ENCODE measurements at regions not wholly inside any gene's neighbourhood (a gene's known extent, or its start where the extent isn't known, plus 50 kb on each side); places are given as distances from the start of the nearest gene placed in this dataset.

- H3K9me3 ChIP-seq (ENCODE audit: low read length) = no peaks in the 10 kb centered on the region
- no peak overlapping the region for H3K9ac ChIP-seq (ENCODE audit: low read length)
- no peaks in the 10 kb centered on the region for H3K79me2 ChIP-seq (ENCODE audit: insufficient read depth, low read length)
- no peaks in the 10 kb centered on the region for H3K36me3 ChIP-seq (ENCODE audit: insufficient read depth, low read length)
- no peaks in the 10 kb centered on the region for H4K20me1 ChIP-seq (ENCODE audit: insufficient read depth, low read length)
- no peaks in the 10 kb centered on the region for H3K4me1 ChIP-seq (ENCODE audit: insufficient read depth, low read length, severe bottlenecking)
- H3K4me2 ChIP-seq (ENCODE audit: low read length) = no peak overlapping the region
- H2AFZ ChIP-seq (ENCODE audit: low read length) = no peak overlapping the region
- no peak overlapping the region for H3K27ac ChIP-seq (ENCODE audit: low read depth, low read length, poor library complexity, severe bottlenecking)
- no peaks in the 10 kb centered on the region for H3K27me3 ChIP-seq (ENCODE audit: insufficient read depth, low read length)
- H3F3A ChIP-seq (ENCODE audit: insufficient read depth, low read length) = no peaks in the 10 kb centered on the region
- H3K9me2 ChIP-seq (ENCODE audit: low read depth, low read length) = no peaks in the 10 kb centered on the region
- no peak overlapping the region for H3K4me3 ChIP-seq (ENCODE audit: low read depth, low read length, poor library complexity, severe bottlenecking)
- TF ChIP-seq EZH2 (IDR thresholded peaks at IDR 0.05; ENCODE audit: borderline replicate concordance, low read length) = no peak
- no peak for TF ChIP-seq CTCF (IDR thresholded peaks at IDR 0.05; ENCODE audit: low read length)
These were observed 215.5 kb upstream of the FN1 start for GRCh38 chr2:215651412-215651811.

- H3K9ac ChIP-seq (ENCODE audit: low read length) = no peak overlapping the region
- no peak overlapping the region for H2AFZ ChIP-seq (ENCODE audit: low read length)
- H3F3A ChIP-seq (ENCODE audit: insufficient read depth, low read length) = no peaks in the 10 kb centered on the region
- H3K4me3 ChIP-seq (ENCODE audit: low read depth, low read length, poor library complexity, severe bottlenecking) = no peak overlapping the region
- H3K9me2 ChIP-seq (ENCODE audit: low read depth, low read length) = no peaks in the 10 kb centered on the region
- no peaks in the 10 kb centered on the region for H3K36me3 ChIP-seq (ENCODE audit: insufficient read depth, low read length)
- H3K27ac ChIP-seq (ENCODE audit: low read depth, low read length, poor library complexity, severe bottlenecking) = no peak overlapping the region
- no peaks in the 10 kb centered on the region for H3K4me1 ChIP-seq (ENCODE audit: insufficient read depth, low read length, severe bottlenecking)
- H3K9me3 ChIP-seq (ENCODE audit: low read length) = no peaks in the 10 kb centered on the region
- no peak for TF ChIP-seq CTCF (IDR thresholded peaks at IDR 0.05; ENCODE audit: low read length)
- TF ChIP-seq EZH2 (IDR thresholded peaks at IDR 0.05; ENCODE audit: borderline replicate concordance, low read length) = no peak
- no peaks in the 10 kb centered on the region for H4K20me1 ChIP-seq (ENCODE audit: insufficient read depth, low read length)
- H3K4me2 ChIP-seq (ENCODE audit: low read length) = no peak overlapping the region
- no peaks in the 10 kb centered on the region for H3K27me3 ChIP-seq (ENCODE audit: insufficient read depth, low read length)
- no peaks in the 10 kb centered on the region for H3K79me2 ChIP-seq (ENCODE audit: insufficient read depth, low read length)
These were observed 208.5 kb upstream of the FN1 start for GRCh38 chr2:215644233-215644897.

- Histone ChIP-seq H4K20me1 (ENCODE audit: insufficient read depth, low read length) (no peaks in the 10 kb centered on the region), H2AFZ (ENCODE audit: low read length) (no peak overlapping the region), H3F3A (ENCODE audit: insufficient read depth, low read length) (no peaks in the 10 kb centered on the region), H3K9ac (ENCODE audit: low read length) (no peak overlapping the region), H3K79me2 (ENCODE audit: insufficient read depth, low read length) (no peaks in the 10 kb centered on the region), H3K27ac (ENCODE audit: low read depth, low read length, poor library complexity, severe bottlenecking) (no peak overlapping the region), H3K27me3 (ENCODE audit: insufficient read depth, low read length) (no peaks in the 10 kb centered on the region), H3K9me3 (ENCODE audit: low read length) (0 out of 2 replicates have a peak, but pooled peaks cover 3% of the 10 kb centered on the region), H3K4me2 (ENCODE audit: low read length) (no peak overlapping the region), H3K4me1 (ENCODE audit: insufficient read depth, low read length, severe bottlenecking) (no peaks in the 10 kb centered on the region), H3K9me2 (ENCODE audit: low read depth, low read length) (no peaks in the 10 kb centered on the region), H3K36me3 (ENCODE audit: insufficient read depth, low read length) (no peaks in the 10 kb centered on the region), H3K4me3 (ENCODE audit: low read depth, low read length, poor library complexity, severe bottlenecking) (no peak overlapping the region)
- TF ChIP-seq EZH2 (IDR thresholded peaks at IDR 0.05; ENCODE audit: borderline replicate concordance, low read length) (no peak), CTCF (IDR thresholded peaks at IDR 0.05; ENCODE audit: low read length) (no peak)
These were observed 202.8 kb upstream of the FN1 start for GRCh38 chr2:215638687-215639086.
